ENCODE measurements at regions not wholly inside any gene's neighbourhood (a gene's known extent, or its start where the extent isn't known, plus 50 kb on each side); places are given as distances from the start of the nearest gene placed in this dataset.

GRCh38 chr12:69129564-69129963 lies 109.8 kb upstream of the CPSF6 start:
- H3K4me3 ChIP-seq (replicated peaks; ENCODE audit: low read depth, low read length): no peak overlapping the region
- no peaks in the 10 kb centered on the region; the same call in 1 of the 2 replicates for H3K27me3 ChIP-seq (replicated peaks; ENCODE audit: control insufficient read depth, insufficient read depth, low read length)
- H3K36me3 ChIP-seq (ENCODE audit: control insufficient read depth, insufficient read depth, low read length): no peaks in the 10 kb centered on the region
- DNase-seq (ENCODE audit: extremely low read depth, insufficient read length): no peak
- TF ChIP-seq CTCF (IDR thresholded peaks at IDR 0.05; ENCODE audit: insufficient read depth, low read length, poor library complexity, severe bottlenecking): no peak

GRCh38 chr12:69130064-69130463 lies 109.3 kb upstream of the CPSF6 start:
- no peak for DNase-seq (ENCODE audit: extremely low read depth, insufficient read length)
- Histone ChIP-seq H3K36me3 (ENCODE audit: control insufficient read depth, insufficient read depth, low read length) (no peaks in the 10 kb centered on the region), H3K27me3 (replicated peaks; ENCODE audit: control insufficient read depth, insufficient read depth, low read length) (no peaks in the 10 kb centered on the region; the same call in 1 of the 2 replicates), H3K4me3 (replicated peaks; ENCODE audit: low read depth, low read length) (no peak overlapping the region)
- TF ChIP-seq CTCF (IDR thresholded peaks at IDR 0.05; ENCODE audit: insufficient read depth, low read length, poor library complexity, severe bottlenecking): peak; percentile 12

GRCh38 chr12:69131077-69131476 lies 108.3 kb upstream of the CPSF6 start:
- no peaks in the 10 kb centered on the region; the same call in 1 of the 2 replicates for H3K27me3 ChIP-seq (replicated peaks; ENCODE audit: control insufficient read depth, insufficient read depth, low read length)
- DNase-seq (ENCODE audit: extremely low read depth, insufficient read length): no peak
- no peak for TF ChIP-seq CTCF (IDR thresholded peaks at IDR 0.05; ENCODE audit: insufficient read depth, low read length, poor library complexity, severe bottlenecking)

GRCh38 chr12:69136931-69137613 lies 102.3 kb upstream of the CPSF6 start:
- no peak for TF ChIP-seq CTCF (IDR thresholded peaks at IDR 0.05; ENCODE audit: insufficient read depth, low read length, poor library complexity, severe bottlenecking)
- Histone ChIP-seq H3K36me3 (ENCODE audit: control insufficient read depth, insufficient read depth, low read length) (no peaks in the 10 kb centered on the region), H3K4me3 (replicated peaks; ENCODE audit: low read depth, low read length) (no peak overlapping the region), H3K27me3 (replicated peaks; ENCODE audit: control insufficient read depth, insufficient read depth, low read length) (no peaks in the 10 kb centered on the region)
- DNase-seq (ENCODE audit: extremely low read depth, insufficient read length): no peak

More at GRCh38 chr12:69131077-69131476, 108.3 kb upstream of the CPSF6 start:
- Histone ChIP-seq H3K4me3 (replicated peaks; ENCODE audit: low read depth, low read length) (no peak overlapping the region), H3K36me3 (ENCODE audit: control insufficient read depth, insufficient read depth, low read length) (no peaks in the 10 kb centered on the region)

GRCh38 chr12:69141074-69141473 lies 98.3 kb upstream of the CPSF6 start:
- H3K36me3 ChIP-seq (ENCODE audit: control insufficient read depth, insufficient read depth, low read length): no peaks in the 10 kb centered on the region
- no peak for TF ChIP-seq CTCF (IDR thresholded peaks at IDR 0.05; ENCODE audit: insufficient read depth, low read length, poor library complexity, severe bottlenecking)
- no peaks in the 10 kb centered on the region; the same call in 1 of the 2 replicates for H3K27me3 ChIP-seq (replicated peaks; ENCODE audit: control insufficient read depth, insufficient read depth, low read length)
- DNase-seq (ENCODE audit: extremely low read depth, insufficient read length): no peak
- no peak overlapping the region for H3K4me3 ChIP-seq (replicated peaks; ENCODE audit: low read depth, low read length)
